ENCODE measurements at regions not wholly inside any gene's neighbourhood (a gene's known extent, or its start where the extent isn't known, plus 50 kb on each side); places are given as distances from the start of the nearest gene placed in this dataset.

DNA sequence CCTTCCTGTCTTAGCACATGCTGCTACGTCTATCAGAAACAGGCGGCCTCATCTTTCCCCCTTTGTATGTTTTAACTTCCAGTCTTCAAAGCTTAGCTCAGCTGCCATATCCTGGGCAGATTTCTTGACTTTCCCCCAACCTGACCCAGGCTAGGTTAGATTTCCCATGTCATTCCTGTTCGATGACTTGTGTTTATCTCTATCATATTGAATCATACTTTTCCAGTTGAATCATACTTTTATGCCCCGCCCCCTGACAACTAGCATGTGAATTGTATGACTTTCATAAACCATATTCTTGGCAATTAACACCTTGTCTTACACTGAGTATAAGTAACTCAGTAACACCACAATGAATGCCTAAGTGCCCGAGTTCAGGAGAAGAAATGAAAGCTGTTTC is 128.3 kb downstream of the CYRIA start:
- H3K4me2 ChIP-seq (ENCODE audit: insufficient read depth, insufficient read length, low read length) = no peak overlapping the region
- no peaks in the 10 kb centered on the region; the same call in 1 of the 2 replicates for H3K4me1 ChIP-seq (ENCODE audit: insufficient read depth, low read length)
- no peaks in the 10 kb centered on the region for H3K27me3 ChIP-seq (ENCODE audit: insufficient read depth, low read length)
- H3K27ac ChIP-seq (ENCODE audit: insufficient read length, low read depth, low read length) = no peak overlapping the region
- TF ChIP-seq, protein P1, sequence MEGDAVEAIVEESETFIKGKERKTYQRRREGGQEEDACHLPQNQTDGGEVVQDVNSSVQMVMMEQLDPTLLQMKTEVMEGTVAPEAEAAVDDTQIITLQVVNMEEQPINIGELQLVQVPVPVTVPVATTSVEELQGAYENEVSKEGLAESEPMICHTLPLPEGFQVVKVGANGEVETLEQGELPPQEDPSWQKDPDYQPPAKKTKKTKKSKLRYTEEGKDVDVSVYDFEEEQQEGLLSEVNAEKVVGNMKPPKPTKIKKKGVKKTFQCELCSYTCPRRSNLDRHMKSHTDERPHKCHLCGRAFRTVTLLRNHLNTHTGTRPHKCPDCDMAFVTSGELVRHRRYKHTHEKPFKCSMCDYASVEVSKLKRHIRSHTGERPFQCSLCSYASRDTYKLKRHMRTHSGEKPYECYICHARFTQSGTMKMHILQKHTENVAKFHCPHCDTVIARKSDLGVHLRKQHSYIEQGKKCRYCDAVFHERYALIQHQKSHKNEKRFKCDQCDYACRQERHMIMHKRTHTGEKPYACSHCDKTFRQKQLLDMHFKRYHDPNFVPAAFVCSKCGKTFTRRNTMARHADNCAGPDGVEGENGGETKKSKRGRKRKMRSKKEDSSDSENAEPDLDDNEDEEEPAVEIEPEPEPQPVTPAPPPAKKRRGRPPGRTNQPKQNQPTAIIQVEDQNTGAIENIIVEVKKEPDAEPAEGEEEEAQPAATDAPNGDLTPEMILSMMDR (conservative IDR thresholded peaks at IDR 0.05) = no peak
- Mint-ChIP-seq H3K4me1 (no peaks in the 10 kb centered on the region), H3K4me3 (no peak overlapping the region), H3K27ac (no peak overlapping the region), H3K36me3 (ENCODE audit: insufficient read depth in 1 of 3, low read depth in 3 of 3) (no peaks in the 10 kb centered on the region), H3K9me3 (no peaks in the 10 kb centered on the region), H3K27me3 (ENCODE audit: low read depth) (no peaks in the 10 kb centered on the region)
- no peak overlapping the region for H2BK120ac ChIP-seq (ENCODE audit: low read depth, low read length, poor library complexity, severe bottlenecking)
- no peaks in the 10 kb centered on the region for H3K79me2 ChIP-seq (ENCODE audit: insufficient read depth, low read length)
- H3K9me3 ChIP-seq (ENCODE audit: control insufficient read depth, low read depth, low read length) = no peaks in the 10 kb centered on the region
- H3K18ac ChIP-seq (ENCODE audit: insufficient read length, low read depth, low read length) = no peak overlapping the region
- H2BK5ac ChIP-seq (ENCODE audit: insufficient read length, low read length) = no peak overlapping the region
- H3K4ac ChIP-seq (ENCODE audit: low read depth, low read length) = no peak overlapping the region
- H3K79me1 ChIP-seq (ENCODE audit: insufficient read depth, low read depth, low read length, poor library complexity, severe bottlenecking) = no peaks in the 10 kb centered on the region
- no peak overlapping the region for H4K91ac ChIP-seq (ENCODE audit: insufficient read length, low read depth, low read length)
- no peak overlapping the region for H4K5ac ChIP-seq (ENCODE audit: insufficient read length, low read depth, low read length)
- no peak overlapping the region for H2BK20ac ChIP-seq (ENCODE audit: low read depth, low read length, poor library complexity, severe bottlenecking)
- no peak for DNase-seq
- H4K8ac ChIP-seq (replicated peaks; ENCODE audit: insufficient read length, low read depth, low read length) = no peak overlapping the region
- H2BK15ac ChIP-seq (ENCODE audit: low read depth, low read length) = no peak overlapping the region
- no peak overlapping the region for H3T11ph ChIP-seq (ENCODE audit: low read length)
- no peak overlapping the region for H3K56ac ChIP-seq (ENCODE audit: insufficient read length, low read depth, low read length)
- no peak overlapping the region for H3K9ac ChIP-seq (ENCODE audit: extremely low read depth, insufficient read length, low read length)
- no peaks in the 10 kb centered on the region for H3K23me2 ChIP-seq (ENCODE audit: insufficient read length, low read depth, low read length, poor library complexity, severe bottlenecking)
- no peak overlapping the region for H2AK5ac ChIP-seq (ENCODE audit: insufficient read length, low read length)
- H2AFZ ChIP-seq (ENCODE audit: low read length) = no peak overlapping the region
- no peak overlapping the region for H3K14ac ChIP-seq (ENCODE audit: insufficient read depth, low read length)
- no peak overlapping the region for H3K23ac ChIP-seq (ENCODE audit: insufficient read length, low read depth, low read length)
- WGBS (ENCODE audit: extremely low coverage, insufficient read length, low lambda C conversion rate) = no CpG with 5 or more reads among the region's 5 CpGs
- H4K20me1 ChIP-seq (ENCODE audit: control insufficient read depth, insufficient read depth, insufficient read length) = no peaks in the 10 kb centered on the region
- H2BK12ac ChIP-seq (ENCODE audit: insufficient read length, low read depth, low read length) = no peak overlapping the region

All from H9 (cell line).